ENCODE measurements at regions not wholly inside any gene's neighbourhood (a gene's known extent, or its start where the extent isn't known, plus 50 kb on each side); places are given as distances from the start of the nearest gene placed in this dataset.

DNA sequence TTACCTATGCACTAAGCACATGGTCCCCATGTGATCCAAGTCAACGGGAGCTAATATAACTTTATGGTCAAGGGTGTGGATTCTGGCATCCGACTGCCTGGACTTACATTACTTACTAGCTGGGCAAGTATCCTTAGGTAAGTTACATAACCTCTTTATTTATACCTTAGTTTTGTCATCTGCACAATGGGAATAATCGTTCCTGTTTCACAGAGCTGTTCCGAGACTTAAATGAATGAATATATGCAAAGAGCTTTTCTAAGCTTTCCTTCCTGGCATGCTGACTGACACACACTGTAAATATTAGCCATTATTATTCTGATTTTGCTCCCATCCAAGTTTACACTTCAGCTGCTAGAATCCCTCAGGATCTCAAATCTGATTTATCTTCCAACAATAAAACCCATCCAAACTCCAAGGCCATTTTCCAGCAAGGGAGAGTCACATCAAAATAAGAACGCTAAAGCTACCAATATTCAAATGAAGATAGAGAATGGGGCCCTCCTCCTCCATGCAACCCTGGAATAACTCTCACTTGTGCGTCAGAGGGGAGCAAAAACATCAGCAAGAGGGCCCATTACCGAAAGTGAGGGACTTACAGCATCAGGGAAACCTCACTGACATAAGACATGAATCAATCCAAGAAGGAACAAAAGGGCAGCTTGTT, 115.6 kb upstream of the KAZN start:
- no peak for TF ChIP-seq RAD21 (IDR thresholded peaks at IDR 0.05; ENCODE audit: low read depth)
- TF ChIP-seq FOXM1 (IDR thresholded peaks at IDR 0.05; ENCODE audit: borderline replicate concordance, low read depth), result no peak
